GM19351 (cell line): ENCODE measurements at regions not wholly inside any gene's neighbourhood (a gene's known extent, or its start where the extent isn't known, plus 50 kb on each side); places are given as distances from the start of the nearest gene placed in this dataset.
A peak's percentile ranks its signal among the peaks of the same experiment; 100 is the strongest.

Experiments
- ATAC-seq: cut with Tn5 transposase; IDR thresholded peaks from one replicate; pipeline ENCODE4 v1.9.1; 2021; ENCODE audit warnings: mild to moderate bottlenecking, moderate library complexity; ENCODE audit not compliant: unreplicated experiment

GRCh38 chr13:39232401-39232980, 194.2 kb downstream of the NHLRC3 start:
- no peak for ATAC-seq

- ATAC-seq, result no peak
Measured at GRCh38 chr13:39232999-39233398, 194.7 kb downstream of the NHLRC3 start.

- ATAC-seq, result no peak
Measured at GRCh38 chr13:39233519-39233918, 195.3 kb downstream of the NHLRC3 start.

GRCh38 chr13:39244561-39245230, 206.4 kb downstream of the NHLRC3 start:
- ATAC-seq, result no peak

- ATAC-seq, result no peak
Measured at GRCh38 chr13:39245688-39246087, 207.4 kb downstream of the NHLRC3 start.

- ATAC-seq, result no peak
Measured at GRCh38 chr13:39249982-39250381, 211.7 kb downstream of the NHLRC3 start.

- no peak for ATAC-seq
Measured at GRCh38 chr13:39250440-39250839, 212.2 kb downstream of the NHLRC3 start.

GRCh38 chr13:39251340-39251739, 213.1 kb downstream of the NHLRC3 start:
- ATAC-seq, result no peak

GRCh38 chr13:39253774-39254173, 215.5 kb downstream of the NHLRC3 start:
- no peak for ATAC-seq

GRCh38 chr13:39254601-39255000, 216.3 kb downstream of the NHLRC3 start:
- no peak for ATAC-seq

GRCh38 chr13:39257642-39258041, 219.4 kb downstream of the NHLRC3 start:
- no peak for ATAC-seq

GRCh38 chr13:39259371-39260140, 221.3 kb downstream of the NHLRC3 start:
- ATAC-seq, result peak; percentile 48

- ATAC-seq, result peak; percentile 93
Measured at GRCh38 chr13:39263033-39263432, 224.8 kb downstream of the NHLRC3 start.

GRCh38 chr13:39263531-39263930, 225.3 kb downstream of the NHLRC3 start:
- ATAC-seq, result no peak

GRCh38 chr13:39266426-39266825, 228.2 kb downstream of the NHLRC3 start:
- ATAC-seq, result no peak

GRCh38 chr13:39268398-39268797, 230.1 kb downstream of the NHLRC3 start:
- no peak for ATAC-seq

- no peak for ATAC-seq
Measured at GRCh38 chr13:39269004-39269403, 230.7 kb downstream of the NHLRC3 start.

GRCh38 chr13:39269411-39269810, 231.2 kb downstream of the NHLRC3 start:
- no peak for ATAC-seq

GRCh38 chr13:39272994-39273393, 234.7 kb downstream of the NHLRC3 start:
- ATAC-seq, result no peak

- ATAC-seq, result no peak
Measured at GRCh38 chr13:39273953-39274738, 235.9 kb downstream of the NHLRC3 start.

GRCh38 chr13:39274739-39275325, 236.6 kb downstream of the NHLRC3 start:
- ATAC-seq, result no peak
